Left kidney (tissue), 1 donor: ENCODE measurements at regions not wholly inside any gene's neighbourhood (a gene's known extent, or its start where the extent isn't known, plus 50 kb on each side); places are given as distances from the start of the nearest gene placed in this dataset.

Experiments
- DNase-seq: peaks from one replicate; pipeline ENCODE4 v3.0.0-alpha.2; 2013

GRCh38 chr7:131606346-131607290 lies 50.2 kb upstream of the PODXL start:
- DNase-seq, result no peak
